GM18867 (cell line): ENCODE measurements at regions not wholly inside any gene's neighbourhood (a gene's known extent, or its start where the extent isn't known, plus 50 kb on each side); places are given as distances from the start of the nearest gene placed in this dataset.

Experiments used
- ATAC-seq: cut with Tn5 transposase; IDR thresholded peaks from one replicate; pipeline ENCODE4 v1.9.1; 2021; ENCODE audit warnings: mild to moderate bottlenecking, moderate library complexity; ENCODE audit not compliant: unreplicated experiment

DNA sequence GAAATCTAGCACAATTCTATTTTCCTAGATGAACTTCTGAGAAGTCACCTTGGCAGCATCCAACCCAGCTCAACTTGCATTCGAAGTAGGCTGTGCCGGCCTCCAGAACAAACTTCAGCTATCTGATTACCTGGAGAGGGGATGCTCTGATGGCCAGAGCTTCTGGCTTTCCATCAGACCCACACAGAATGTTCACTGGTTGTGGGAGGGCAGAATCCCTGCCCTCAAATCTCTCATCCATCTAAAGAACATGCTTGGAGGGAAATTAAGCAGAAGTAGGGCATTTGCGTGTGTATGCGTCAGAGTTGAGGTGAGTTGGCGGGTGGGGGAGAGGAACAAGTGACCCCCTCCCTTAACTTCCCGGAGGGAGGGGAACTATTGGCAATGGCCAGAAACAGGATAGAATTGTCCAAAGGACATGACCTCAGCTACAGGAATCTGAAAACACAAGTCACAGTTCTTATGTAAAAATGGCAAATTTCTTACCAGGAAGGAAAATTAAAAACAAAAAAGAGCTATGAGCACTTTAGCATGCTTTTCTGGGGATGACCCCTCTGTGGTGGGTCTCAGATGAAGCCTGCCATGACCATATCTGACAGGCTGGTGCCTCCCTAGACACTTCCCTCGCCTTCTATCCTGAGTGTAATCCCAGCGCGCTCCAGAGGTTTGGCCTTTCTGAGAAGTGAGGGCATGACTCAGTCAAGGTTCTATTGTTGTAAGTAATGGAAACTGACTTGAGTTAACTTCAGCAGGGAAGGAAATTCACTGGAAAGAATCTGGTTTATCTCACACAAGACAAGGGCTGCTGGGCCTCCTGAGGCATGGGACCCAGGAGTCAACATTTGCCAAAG is 278.8 kb downstream of the RPS24 start:
- ATAC-seq = no peak

DNA sequence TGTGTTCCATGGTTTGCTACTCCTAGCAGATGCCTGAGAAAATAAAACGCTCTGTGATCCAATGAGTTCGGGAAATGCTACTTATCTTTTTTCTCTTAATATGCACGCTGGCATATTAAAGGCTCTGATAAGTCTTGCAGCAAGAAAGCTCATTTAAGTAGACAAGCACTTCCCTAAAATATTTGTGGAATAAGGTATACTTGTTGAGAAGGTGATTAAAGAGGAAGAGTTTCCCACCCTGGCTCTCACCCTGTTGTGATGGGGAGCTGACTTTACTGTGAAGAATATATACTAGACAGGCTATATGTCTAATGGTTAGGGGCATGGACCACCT is 279.4 kb downstream of the RPS24 start:
- ATAC-seq = no peak

DNA sequence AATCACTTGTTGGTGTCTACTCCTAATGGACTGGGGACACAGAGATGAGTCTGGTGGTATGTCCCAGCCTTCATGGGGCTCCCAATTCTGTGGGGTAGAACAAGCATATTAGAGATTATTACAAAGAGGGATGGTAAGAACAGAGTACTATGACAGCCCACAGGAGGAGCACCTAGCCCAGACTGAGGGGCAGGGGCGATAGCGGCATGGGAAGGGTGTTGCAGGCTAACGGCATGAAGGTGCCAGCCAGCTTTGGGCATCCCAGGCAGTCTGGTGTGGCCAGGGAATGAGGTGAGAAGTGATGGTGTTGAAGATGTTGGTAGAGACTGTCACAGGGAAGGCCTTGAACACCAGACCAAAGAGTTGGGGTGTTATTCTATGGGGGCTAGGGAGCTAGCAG is 280.0 kb downstream of the RPS24 start:
- no peak for ATAC-seq

DNA sequence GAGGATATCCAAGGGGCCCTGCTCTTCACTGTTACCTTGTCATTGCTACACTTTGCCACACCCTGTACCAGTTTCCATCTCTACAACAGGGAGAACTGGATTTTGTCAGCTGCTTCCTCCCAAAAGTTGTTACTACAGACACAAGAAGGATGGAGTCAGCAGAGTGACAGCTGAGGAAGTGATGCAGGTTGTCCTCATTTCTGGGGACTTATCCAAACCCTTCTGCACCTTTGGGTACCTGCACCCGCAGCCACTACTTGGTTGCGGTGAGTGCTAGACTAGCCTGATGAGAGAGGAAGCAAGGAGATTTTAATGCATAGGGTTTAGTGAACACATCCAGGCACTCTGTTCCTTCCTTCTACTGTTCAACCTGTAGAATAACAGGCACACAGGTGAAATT is 281.0 kb downstream of the RPS24 start:
- no peak for ATAC-seq

GRCh38 chr10:78316451-78316931 is 282.8 kb downstream of the RPS24 start:
- ATAC-seq = no peak

- ATAC-seq = no peak
Observed at GRCh38 chr10:78318305-78318704, 284.6 kb downstream of the RPS24 start.

GRCh38 chr10:78319371-78319770 is 285.7 kb downstream of the RPS24 start:
- ATAC-seq = no peak

DNA sequence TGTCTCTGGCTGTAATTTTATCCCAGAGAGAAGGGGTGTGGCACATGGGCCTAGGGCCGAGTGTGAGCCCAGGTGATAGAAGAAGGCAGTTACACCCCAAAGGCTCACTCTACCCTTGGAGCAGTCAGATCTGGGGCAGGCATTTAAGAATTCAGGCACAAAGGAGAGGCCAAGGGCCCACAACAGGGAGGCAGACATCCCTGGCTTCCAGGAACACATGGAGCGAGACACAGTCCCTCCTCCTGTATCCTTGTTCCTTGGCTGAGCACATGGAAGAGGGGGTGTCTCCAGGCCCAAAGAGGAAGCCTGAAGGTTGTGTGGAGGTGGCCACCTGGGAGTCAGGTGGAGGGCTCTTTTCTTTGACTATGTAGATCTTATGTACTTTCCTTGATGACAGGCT is 286.2 kb downstream of the RPS24 start:
- no peak for ATAC-seq

GRCh38 chr10:78320506-78320905 is 286.8 kb downstream of the RPS24 start:
- no peak for ATAC-seq

GRCh38 chr10:78321000-78321399 is 287.3 kb downstream of the RPS24 start:
- no peak for ATAC-seq

DNA sequence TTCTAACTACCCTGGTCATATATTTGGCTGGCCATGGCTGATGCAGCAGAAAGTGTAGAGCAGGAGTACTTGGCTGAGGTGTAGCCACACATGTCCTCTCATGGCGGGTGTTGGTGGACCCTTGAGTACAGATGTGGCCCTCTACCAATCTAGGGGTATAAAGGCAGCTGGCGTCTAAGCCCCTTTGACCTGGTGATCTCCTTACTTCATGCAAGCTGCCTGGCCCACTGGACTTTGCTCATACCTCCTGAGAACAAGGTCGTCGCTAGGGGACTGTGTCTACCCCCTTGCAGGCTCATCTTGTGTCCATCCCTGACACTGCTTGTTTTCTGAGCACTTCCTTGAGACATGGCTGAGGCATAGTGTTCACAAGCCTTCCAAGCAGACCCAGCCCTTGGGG is 287.8 kb downstream of the RPS24 start:
- no peak for ATAC-seq

DNA sequence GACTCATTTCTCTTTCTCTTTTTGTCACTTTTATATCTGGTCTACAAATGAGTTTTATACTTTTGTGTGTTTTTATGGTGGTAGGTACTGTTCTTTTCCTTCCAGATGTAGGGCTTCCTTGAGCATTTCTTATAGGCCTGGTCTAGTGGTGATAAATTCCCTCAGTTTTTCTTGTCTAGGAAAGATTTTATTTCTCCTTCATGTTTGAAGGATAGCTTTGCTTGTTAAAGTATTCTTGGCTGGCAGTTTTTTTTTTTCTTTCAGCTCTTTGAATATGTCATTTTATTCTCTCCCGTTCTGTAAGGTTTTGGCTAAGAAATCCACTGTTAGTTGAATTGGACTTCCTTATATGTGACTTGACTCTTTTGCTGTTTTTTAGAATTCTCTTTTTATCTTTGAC is 292.7 kb downstream of the RPS24 start:
- ATAC-seq = no peak

DNA sequence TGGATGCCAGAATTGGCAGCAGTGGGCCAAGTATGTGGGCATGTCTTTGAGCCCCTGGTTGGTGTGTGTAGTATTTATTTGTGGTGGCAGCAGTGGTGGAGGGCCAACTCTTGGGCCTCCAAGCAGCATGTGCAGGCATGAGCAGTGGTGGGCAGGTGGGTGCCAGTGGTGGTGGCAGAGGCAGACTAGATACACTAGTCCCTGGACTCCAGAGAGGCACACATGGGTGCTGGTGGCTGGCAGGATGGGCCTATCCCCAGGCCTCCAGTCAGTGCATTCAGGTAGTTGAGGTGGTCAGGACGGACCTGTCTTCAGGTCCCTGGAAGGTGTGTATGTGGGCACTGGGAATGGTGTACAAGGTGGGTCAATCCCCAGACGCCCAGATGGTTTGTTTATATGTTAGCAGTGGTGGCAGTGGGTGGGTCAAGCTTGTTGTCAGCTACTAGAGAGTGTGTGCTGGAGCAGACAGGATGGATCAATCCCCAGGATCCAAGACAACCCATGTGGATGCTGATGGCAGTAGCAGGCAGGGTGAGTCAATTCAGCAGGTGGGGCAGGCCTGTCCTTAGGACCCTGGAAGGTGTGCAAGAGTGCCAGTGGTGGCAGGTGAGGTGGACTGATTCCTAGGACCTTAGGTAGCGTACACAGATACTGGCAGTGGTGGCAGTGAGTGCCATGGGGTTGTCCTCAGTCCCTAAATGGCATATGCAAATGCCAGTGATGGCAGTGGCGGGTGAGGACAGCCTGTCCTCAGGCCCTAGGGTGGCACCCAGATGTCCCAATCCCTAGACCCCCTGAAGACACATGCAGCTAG is 294.3 kb downstream of the RPS24 start:
- ATAC-seq = no peak

DNA sequence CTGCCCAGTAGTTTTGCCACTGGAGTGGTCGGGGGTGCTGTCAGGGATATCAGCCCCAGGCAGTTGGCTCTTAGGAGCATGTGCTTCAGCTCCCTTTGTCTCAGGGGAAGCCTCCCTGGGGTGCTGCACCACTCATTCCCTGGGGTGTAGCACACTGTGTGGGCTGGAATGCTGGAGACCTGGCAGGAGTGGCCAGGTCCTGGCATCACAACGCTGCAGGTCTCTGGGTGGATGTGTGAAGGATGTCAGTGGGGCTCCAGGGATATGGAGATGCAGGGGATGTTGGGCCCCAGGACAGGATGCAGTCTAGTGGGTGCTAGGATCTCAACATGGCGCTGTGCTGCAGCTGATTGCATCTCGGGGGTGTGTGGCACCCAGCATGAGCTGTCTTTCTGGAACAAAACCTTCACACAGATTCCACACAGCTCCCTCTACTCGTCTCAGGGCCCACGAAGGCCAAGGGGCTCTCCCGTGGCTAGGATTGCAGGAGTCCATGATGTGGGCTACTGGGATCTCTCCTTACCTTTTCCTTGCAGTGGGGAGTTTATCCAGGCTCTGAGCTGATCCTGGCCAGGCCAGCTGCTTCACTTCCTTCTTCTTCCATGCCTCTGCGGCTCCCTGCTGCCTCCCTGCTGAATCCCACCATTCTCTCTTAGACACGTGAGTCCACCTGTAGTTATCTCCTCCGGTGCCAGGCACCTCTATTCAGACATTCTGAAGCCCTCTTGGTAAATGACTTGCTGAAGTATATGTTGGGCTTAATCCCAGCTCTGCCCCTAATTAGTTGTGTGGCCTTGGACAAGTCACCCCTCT is 295.1 kb downstream of the RPS24 start:
- ATAC-seq = no peak

- no peak for ATAC-seq
Observed at GRCh38 chr10:78330884-78331283, 297.2 kb downstream of the RPS24 start.

GRCh38 chr10:78331391-78331922 is 297.8 kb downstream of the RPS24 start:
- ATAC-seq = no peak

GRCh38 chr10:78332012-78332411 is 298.3 kb downstream of the RPS24 start:
- ATAC-seq = no peak

DNA sequence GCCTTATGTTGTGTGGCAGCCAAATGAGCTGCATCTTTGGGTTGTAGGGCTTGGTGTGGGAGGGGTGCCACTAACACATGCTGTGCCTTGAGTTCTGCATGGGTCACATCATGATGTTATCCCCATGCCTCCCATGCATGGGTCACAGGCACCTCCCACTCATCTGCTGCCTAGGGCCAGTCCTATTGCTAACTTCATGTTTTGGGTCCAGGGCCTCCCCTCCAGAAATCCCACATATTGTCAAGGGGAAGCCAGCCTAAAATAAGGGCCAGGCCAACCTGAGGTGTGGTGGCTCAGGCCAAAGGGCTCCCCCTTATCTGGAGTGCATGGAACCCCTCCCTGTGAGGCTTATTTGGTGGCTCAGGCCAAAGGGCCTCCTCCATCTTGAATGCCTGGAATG is 299.0 kb downstream of the RPS24 start:
- no peak for ATAC-seq

DNA sequence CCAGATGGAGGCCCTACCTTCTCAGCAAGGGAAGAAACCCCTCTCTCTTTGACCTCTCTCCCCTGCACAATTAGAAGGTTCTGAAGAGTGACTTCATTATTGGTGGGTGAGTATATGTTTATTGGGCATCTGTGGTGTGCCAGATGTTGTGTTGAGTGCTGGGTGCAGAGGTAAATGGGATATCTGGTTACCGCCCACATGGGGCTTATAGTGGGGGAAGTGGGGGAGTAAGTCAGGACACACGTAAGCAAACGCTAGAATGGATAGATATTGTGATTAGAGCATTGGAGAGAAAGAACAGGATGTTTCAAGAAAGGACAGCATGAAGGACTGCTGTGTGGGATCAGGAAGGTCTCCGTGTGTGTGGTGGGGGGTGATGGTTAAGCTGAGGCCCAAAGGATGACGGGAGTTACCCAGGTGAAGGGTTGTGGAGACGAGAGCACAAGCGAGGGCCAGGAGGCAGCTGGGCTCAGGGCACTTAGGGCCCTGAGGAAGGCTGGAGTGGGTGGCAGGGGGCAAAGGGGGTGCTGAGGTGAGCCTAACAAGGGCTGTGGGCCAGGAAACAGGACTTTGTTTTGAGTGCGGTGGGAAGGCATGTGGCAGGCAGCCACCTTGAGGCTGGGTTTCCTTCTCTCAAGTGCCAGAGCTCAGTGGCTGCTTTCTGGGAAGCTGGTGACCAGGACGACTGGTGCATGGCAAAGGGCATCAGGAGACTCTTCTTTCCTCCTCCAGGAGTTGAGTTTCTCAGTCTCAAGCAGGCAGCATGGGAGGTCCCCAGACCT is 299.9 kb downstream of the RPS24 start:
- no peak for ATAC-seq

DNA sequence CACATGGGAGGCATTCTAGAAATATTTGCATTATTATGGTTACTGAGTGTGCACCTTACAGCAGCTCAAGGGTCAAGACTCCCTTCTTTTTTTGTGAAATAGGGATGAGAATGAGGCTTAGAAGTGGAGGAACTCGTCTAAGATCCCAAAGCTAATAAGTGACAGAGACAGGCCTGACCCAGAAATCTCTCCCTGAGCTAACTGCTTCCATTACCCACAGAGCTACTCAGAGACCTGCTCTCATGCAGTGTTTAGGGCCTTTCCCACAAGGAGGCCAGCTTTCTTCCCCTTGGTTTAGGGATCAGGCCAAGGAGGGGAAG is 301.7 kb downstream of the RPS24 start:
- ATAC-seq = no peak
